GM23338 (cell line): ENCODE measurements at regions not wholly inside any gene's neighbourhood (a gene's known extent, or its start where the extent isn't known, plus 50 kb on each side); places are given as distances from the start of the nearest gene placed in this dataset.

ENCODE experiments used
- CREB1 ChIP-seq: fragments of 250-450 bp; sonication (Bioruptor Pico); IDR thresholded peaks from 2 replicates; pipeline ENCODE4 v1.5.0; 2020; ENCODE audit warnings: low read depth, mild to moderate bottlenecking, moderate library complexity
- CTCF ChIP-seq, 2 experiments: fragments of 200-600 bp in 1 of 2; sonication (generic) in 1 of 2; conservative IDR thresholded peaks; 2 replicates each; pipeline versions ENCODE4 v1.5.1 to v1.6.1; 2016 to 2017; ENCODE audit warnings: antibody characterized with exemption in 2 of 2, low read depth in 2 of 2, mild to moderate bottlenecking in 2 of 2, moderate library complexity in 1 of 2
- EZH2 ChIP-seq: fragments of 200-600 bp; sonication (generic); IDR thresholded peaks from one replicate; pipeline ENCODE4 v1.8.0; 2017; ENCODE audit warnings: antibody characterized with exemption, mild to moderate bottlenecking, low read depth; ENCODE audit not compliant: unreplicated experiment
- EZH2phosphoT487 ChIP-seq: fragments of 200-600 bp; sonication (generic); IDR thresholded peaks from one replicate; pipeline ENCODE4 v1.8.1; 2018; ENCODE audit warnings: antibody characterized with exemption; ENCODE audit not compliant: unreplicated experiment
- NANOG ChIP-seq: IDR thresholded peaks from 2 replicates; pipeline ENCODE4 v1.6.1; 2016; ENCODE audit warnings: antibody characterized with exemption, borderline replicate concordance
- POLR2AphosphoS5 ChIP-seq: IDR thresholded peaks from 2 replicates; pipeline ENCODE4 v1.6.1; 2016; ENCODE audit warnings: antibody characterized with exemption, low read depth
- REST ChIP-seq: IDR thresholded peaks from one replicate; pipeline ENCODE4 v1.6.1; 2018; ENCODE audit warnings: antibody characterized with exemption; ENCODE audit not compliant: unreplicated experiment
- ZNF114 ChIP-seq: fragments of 250-450 bp; sonication (Bioruptor Pico); IDR thresholded peaks from 2 replicates; pipeline ENCODE4 v1.5.0; 2020; ENCODE audit warnings: mild to moderate bottlenecking, moderate library complexity
- ZNF331 ChIP-seq: fragments of 250-450 bp; sonication (Bioruptor Pico); IDR thresholded peaks from 2 replicates; pipeline ENCODE4 v1.5.0; 2020; ENCODE audit warnings: low read depth, mild to moderate bottlenecking, moderate library complexity

- no peak for TF ChIP-seq EZH2phosphoT487
- no peak for TF ChIP-seq EZH2
- TF ChIP-seq CTCF (conservative IDR thresholded peaks at IDR 0.05; ENCODE audit: low read depth in 2 of 2), result no peak
- no peak for TF ChIP-seq CREB1 (CRISPR knock-in tag)
- no peak for TF ChIP-seq POLR2AphosphoS5
- no peak for TF ChIP-seq REST
- no peak for TF ChIP-seq ZNF114 (CRISPR knock-in tag)
- TF ChIP-seq NANOG, result no peak
- no peak for TF ChIP-seq ZNF331 (CRISPR knock-in tag)
Observed at GRCh38 chr5:105702323-105702722, 1968.4 kb downstream of the EFNA5 start.
